GM23338 (cell line): ENCODE measurements at regions not wholly inside any gene's neighbourhood (a gene's known extent, or its start where the extent isn't known, plus 50 kb on each side); places are given as distances from the start of the nearest gene placed in this dataset.
A peak's percentile ranks its signal among the peaks of the same experiment; 100 is the strongest.

Source experiments
- ATAC-seq: fragments of 200-7000 bp; cut with Tn5 transposase; 3 replicates; pipeline ENCODE4 v1.9.1; 2020
- DNase-seq: peaks from one replicate; pipeline ENCODE4 v3.0.0-alpha.2; 2015; ENCODE audit warnings: low spot score
- H2AFZ ChIP-seq: fragments of 200-600 bp; sonication (generic); 2 replicates; pipeline ENCODE4 v1.8.0; 2016; ENCODE audit warnings: antibody characterized with exemption, mild to moderate bottlenecking, moderate library complexity
- H3F3A ChIP-seq: fragments of 200-600 bp; sonication (generic); replicated peaks from 2 replicates; pipeline ENCODE4 v1.8.0; 2017; ENCODE audit warnings: antibody characterized with exemption, mixed run types, low read depth
- H3K27ac ChIP-seq: fragments of 200-600 bp; sonication (generic); 2 replicates; pipeline ENCODE4 v1.6.1; 2016; ENCODE audit warnings: low read depth
- H3K27me3 ChIP-seq: fragments of 200-600 bp; sonication (generic); 2 replicates; pipeline ENCODE4 v1.8.0; 2016; ENCODE audit warnings: mild to moderate bottlenecking, mixed run types, moderate library complexity; ENCODE audit not compliant: insufficient read depth
- H3K36me3 ChIP-seq: fragments of 200-600 bp; sonication (generic); 2 replicates; pipeline ENCODE4 v1.8.0; 2016; ENCODE audit warnings: mild to moderate bottlenecking; ENCODE audit not compliant: insufficient read depth
- H3K4me1 ChIP-seq: fragments of 200-600 bp; sonication (generic); 2 replicates; pipeline ENCODE4 v1.8.0; 2016; ENCODE audit warnings: mild to moderate bottlenecking, moderate library complexity; ENCODE audit not compliant: insufficient read depth
- H3K4me2 ChIP-seq: fragments of 200-600 bp; sonication (generic); 2 replicates; pipeline ENCODE4 v1.7.1; 2017; ENCODE audit warnings: mixed run types
- H3K4me3 ChIP-seq: fragments of 200-600 bp; sonication (generic); 2 replicates; pipeline ENCODE4 v1.6.1; 2016; ENCODE audit warnings: mixed run types
- H3K79me2 ChIP-seq: fragments of 200-600 bp; sonication (generic); replicated peaks from 2 replicates; pipeline ENCODE4 v1.8.0; 2017; ENCODE audit warnings: mild to moderate bottlenecking; ENCODE audit not compliant: insufficient read depth
- H3K9me2 ChIP-seq: fragments of 200-600 bp; sonication (generic); 2 replicates; pipeline ENCODE4 v1.8.0; 2017; ENCODE audit not compliant: insufficient read depth
- H4K20me1 ChIP-seq: fragments of 200-600 bp; sonication (generic); replicated peaks from 2 replicates; pipeline ENCODE4 v1.8.0; 2017; ENCODE audit warnings: mild to moderate bottlenecking; ENCODE audit not compliant: insufficient read depth
- H3K27ac Mint-ChIP-seq: 2 replicates; pipeline ENCODE4 v1.8.0; 2020; ENCODE audit warnings: inconsistent platforms, mild to moderate bottlenecking, moderate library complexity, mixed read lengths
- H3K27me3 Mint-ChIP-seq: 3 replicates; pipeline ENCODE4 v1.8.0; 2022; ENCODE audit warnings: low read depth, mild to moderate bottlenecking, moderate library complexity, mixed read lengths, inconsistent platforms; ENCODE audit not compliant: insufficient read depth, poor library complexity
- H3K36me3 Mint-ChIP-seq: 3 replicates; pipeline ENCODE4 v1.8.0; 2021; ENCODE audit warnings: low read depth, mild to moderate bottlenecking, inconsistent platforms, moderate library complexity, mixed read lengths
- H3K4me1 Mint-ChIP-seq: 3 replicates; pipeline ENCODE4 v1.8.0; 2020; ENCODE audit warnings: mild to moderate bottlenecking, inconsistent platforms, mixed read lengths
- H3K4me3 Mint-ChIP-seq: 3 replicates; pipeline ENCODE4 v1.8.0; 2021; ENCODE audit warnings: moderate library complexity, mild to moderate bottlenecking, inconsistent platforms, mixed read lengths
- H3K9me3 Mint-ChIP-seq: 3 replicates; pipeline ENCODE4 v1.8.0; 2020; ENCODE audit warnings: moderate library complexity, mild to moderate bottlenecking, inconsistent platforms, mixed read lengths
- JUNB ChIP-seq: IDR thresholded peaks from one replicate; pipeline ENCODE4 v1.6.1; 2016; ENCODE audit warnings: antibody characterized with exemption; ENCODE audit not compliant: unreplicated experiment
- POLR2AphosphoS5 ChIP-seq: IDR thresholded peaks from 2 replicates; pipeline ENCODE4 v1.6.1; 2016; ENCODE audit warnings: antibody characterized with exemption, low read depth
- STAT1 ChIP-seq: IDR thresholded peaks from one replicate; pipeline ENCODE4 v1.6.1; 2016; ENCODE audit warnings: antibody characterized with exemption; ENCODE audit not compliant: unreplicated experiment
- ZNF114 ChIP-seq: fragments of 250-450 bp; sonication (Bioruptor Pico); IDR thresholded peaks from 2 replicates; pipeline ENCODE4 v1.5.0; 2020; ENCODE audit warnings: mild to moderate bottlenecking, moderate library complexity
- TF ChIP-seq, protein P1 (sequence below): fragments of 250-450 bp; sonication (Bioruptor Pico); IDR thresholded peaks from 2 replicates; pipeline ENCODE4 v1.5.0; 2020; ENCODE audit warnings: mild to moderate bottlenecking, moderate library complexity
- TF ChIP-seq, protein P2 (sequence below): IDR thresholded peaks from 2 replicates; pipeline ENCODE4 v1.6.1; 2016; ENCODE audit warnings: antibody characterized with exemption

DNA sequence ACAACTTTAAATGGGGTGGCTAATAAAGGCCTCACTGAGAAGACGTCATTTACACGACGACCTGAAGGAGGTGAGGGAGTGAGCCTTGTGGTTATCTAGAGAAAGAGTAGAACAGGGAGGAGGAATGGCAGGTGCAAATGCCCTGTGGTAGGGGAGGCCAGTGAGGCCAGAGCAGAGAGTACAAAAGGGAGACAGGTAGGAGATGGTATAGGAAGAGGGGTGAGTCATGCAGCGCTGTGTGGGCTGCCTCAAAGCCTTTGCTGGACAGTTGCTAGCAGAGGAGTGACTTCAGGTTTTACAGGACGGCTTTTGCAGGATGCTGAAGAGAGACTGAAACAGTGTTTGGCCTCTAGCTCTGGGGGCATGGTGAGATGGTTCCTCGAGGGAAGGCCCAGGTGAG is 116.0 kb downstream of the IER5 start (continued):
- TF ChIP-seq, protein P1, sequence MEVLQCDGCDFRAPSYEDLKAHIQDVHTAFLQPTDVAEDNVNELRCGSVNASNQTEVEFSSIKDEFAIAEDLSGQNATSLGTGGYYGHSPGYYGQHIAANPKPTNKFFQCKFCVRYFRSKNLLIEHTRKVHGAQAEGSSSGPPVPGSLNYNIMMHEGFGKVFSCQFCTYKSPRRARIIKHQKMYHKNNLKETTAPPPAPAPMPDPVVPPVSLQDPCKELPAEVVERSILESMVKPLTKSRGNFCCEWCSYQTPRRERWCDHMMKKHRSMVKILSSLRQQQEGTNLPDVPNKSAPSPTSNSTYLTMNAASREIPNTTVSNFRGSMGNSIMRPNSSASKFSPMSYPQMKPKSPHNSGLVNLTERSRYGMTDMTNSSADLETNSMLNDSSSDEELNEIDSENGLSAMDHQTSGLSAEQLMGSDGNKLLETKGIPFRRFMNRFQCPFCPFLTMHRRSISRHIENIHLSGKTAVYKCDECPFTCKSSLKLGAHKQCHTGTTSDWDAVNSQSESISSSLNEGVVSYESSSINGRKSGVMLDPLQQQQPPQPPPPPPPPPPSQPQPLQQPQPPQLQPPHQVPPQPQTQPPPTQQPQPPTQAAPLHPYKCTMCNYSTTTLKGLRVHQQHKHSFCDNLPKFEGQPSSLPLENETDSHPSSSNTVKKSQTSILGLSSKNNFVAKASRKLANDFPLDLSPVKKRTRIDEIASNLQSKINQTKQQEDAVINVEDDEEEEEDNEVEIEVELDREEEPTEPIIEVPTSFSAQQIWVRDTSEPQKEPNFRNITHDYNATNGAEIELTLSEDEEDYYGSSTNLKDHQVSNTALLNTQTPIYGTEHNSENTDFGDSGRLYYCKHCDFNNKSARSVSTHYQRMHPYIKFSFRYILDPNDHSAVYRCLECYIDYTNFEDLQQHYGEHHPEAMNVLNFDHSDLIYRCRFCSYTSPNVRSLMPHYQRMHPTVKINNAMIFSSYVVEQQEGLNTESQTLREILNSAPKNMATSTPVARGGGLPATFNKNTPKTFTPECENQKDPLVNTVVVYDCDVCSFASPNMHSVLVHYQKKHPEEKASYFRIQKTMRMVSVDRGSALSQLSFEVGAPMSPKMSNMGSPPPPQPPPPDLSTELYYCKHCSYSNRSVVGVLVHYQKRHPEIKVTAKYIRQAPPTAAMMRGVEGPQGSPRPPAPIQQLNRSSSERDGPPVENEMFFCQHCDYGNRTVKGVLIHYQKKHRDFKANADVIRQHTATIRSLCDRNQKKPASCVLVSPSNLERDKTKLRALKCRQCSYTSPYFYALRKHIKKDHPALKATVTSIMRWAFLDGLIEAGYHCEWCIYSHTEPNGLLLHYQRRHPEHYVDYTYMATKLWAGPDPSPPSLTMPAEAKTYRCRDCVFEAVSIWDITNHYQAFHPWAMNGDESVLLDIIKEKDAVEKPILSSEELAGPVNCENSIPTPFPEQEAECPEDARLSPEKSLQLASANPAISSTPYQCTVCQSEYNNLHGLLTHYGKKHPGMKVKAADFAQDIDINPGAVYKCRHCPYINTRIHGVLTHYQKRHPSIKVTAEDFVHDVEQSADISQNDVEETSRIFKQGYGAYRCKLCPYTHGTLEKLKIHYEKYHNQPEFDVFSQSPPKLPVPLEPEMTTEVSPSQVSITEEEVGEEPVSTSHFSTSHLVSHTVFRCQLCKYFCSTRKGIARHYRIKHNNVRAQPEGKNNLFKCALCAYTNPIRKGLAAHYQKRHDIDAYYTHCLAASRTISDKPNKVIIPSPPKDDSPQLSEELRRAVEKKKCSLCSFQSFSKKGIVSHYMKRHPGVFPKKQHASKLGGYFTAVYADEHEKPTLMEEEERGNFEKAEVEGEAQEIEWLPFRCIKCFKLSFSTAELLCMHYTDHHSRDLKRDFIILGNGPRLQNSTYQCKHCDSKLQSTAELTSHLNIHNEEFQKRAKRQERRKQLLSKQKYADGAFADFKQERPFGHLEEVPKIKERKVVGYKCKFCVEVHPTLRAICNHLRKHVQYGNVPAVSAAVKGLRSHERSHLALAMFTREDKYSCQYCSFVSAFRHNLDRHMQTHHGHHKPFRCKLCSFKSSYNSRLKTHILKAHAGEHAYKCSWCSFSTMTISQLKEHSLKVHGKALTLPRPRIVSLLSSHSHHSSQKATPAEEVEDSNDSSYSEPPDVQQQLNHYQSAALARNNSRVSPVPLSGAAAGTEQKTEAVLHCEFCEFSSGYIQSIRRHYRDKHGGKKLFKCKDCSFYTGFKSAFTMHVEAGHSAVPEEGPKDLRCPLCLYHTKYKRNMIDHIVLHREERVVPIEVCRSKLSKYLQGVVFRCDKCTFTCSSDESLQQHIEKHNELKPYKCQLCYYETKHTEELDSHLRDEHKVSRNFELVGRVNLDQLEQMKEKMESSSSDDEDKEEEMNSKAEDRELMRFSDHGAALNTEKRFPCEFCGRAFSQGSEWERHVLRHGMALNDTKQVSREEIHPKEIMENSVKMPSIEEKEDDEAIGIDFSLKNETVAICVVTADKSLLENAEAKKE, result no peak

DNA sequence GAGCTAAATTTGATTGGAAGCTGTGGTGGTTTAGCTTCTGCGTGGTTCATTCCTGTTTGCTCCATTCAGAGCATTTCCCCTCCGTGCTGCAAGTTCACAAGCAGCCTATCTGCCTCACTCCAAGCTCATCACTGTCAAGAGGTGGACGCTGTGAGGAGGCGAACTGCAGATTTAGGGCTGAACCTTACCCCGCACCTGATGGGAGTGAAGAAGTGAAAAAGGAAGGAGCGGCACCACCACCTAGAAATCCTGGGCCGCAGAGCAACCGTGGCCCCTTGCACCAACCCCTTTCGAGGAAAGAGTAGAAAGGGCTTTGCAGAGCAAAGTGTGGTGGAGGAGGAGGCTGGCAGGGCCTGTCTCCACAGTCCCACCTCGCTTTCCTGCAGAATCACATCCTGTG is 117.4 kb downstream of the IER5 start:
- H4K20me1 ChIP-seq, result no peaks in the 10 kb centered on the region
- peaks cover 11% of the 10 kb centered on the region; the same call in 1 of the 2 replicates for H3K4me1 ChIP-seq
- Mint-ChIP-seq H3K9me3 (no peaks in the 10 kb centered on the region), H3K4me3 (no peak overlapping the region), H3K27ac (no peak overlapping the region), H3K36me3 (no peaks in the 10 kb centered on the region), H3K27me3 (peaks cover 10% of the 10 kb centered on the region), H3K4me1 (peaks cover 15% of the 10 kb centered on the region)
- ATAC-seq (peak; percentile 42), DNase-seq (peak; percentile 4)
- H3K4me3 ChIP-seq, result no peak overlapping the region
- no peaks in the 10 kb centered on the region for H3F3A ChIP-seq
- H3K36me3 ChIP-seq, result no peaks in the 10 kb centered on the region
- H3K9me2 ChIP-seq, result no peaks in the 10 kb centered on the region
- peak overlapping the region; percentile 18; the same call in 1 of the 2 replicates for H2AFZ ChIP-seq
- no peaks in the 10 kb centered on the region for H3K79me2 ChIP-seq
- no peak overlapping the region for H3K27ac ChIP-seq
- 0 out of 2 replicates have a peak overlapping the region, but pooled peaks have one; percentile 14 for H3K4me2 ChIP-seq
- no peaks in the 10 kb centered on the region for H3K27me3 ChIP-seq
- TF ChIP-seq ZNF114 (CRISPR knock-in tag) (no peak), STAT1 (no peak), JUNB (no peak), POLR2AphosphoS5 (no peak)
- TF ChIP-seq, protein P2, sequence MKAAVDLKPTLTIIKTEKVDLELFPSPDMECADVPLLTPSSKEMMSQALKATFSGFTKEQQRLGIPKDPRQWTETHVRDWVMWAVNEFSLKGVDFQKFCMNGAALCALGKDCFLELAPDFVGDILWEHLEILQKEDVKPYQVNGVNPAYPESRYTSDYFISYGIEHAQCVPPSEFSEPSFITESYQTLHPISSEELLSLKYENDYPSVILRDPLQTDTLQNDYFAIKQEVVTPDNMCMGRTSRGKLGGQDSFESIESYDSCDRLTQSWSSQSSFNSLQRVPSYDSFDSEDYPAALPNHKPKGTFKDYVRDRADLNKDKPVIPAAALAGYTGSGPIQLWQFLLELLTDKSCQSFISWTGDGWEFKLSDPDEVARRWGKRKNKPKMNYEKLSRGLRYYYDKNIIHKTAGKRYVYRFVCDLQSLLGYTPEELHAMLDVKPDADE, result no peak
- TF ChIP-seq, protein P1, result no peak
